ENCODE measurements at regions not wholly inside any gene's neighbourhood (a gene's known extent, or its start where the extent isn't known, plus 50 kb on each side); places are given as distances from the start of the nearest gene placed in this dataset.

GRCh38 chr1:56301791-56302190 lies 277.6 kb downstream of the PLPP3 start:
- H3K4me2 ChIP-seq (ENCODE audit: low read length): peak overlapping the region; percentile 19
- no peaks in the 10 kb centered on the region for H3K36me3 ChIP-seq (ENCODE audit: insufficient read depth, low read length)
- H3K4me1 ChIP-seq (ENCODE audit: control insufficient read depth, insufficient read depth, low read length): peaks cover 17% of the 10 kb centered on the region
- no peak overlapping the region for H3K4me3 ChIP-seq (ENCODE audit: low read length)
- no peak overlapping the region for H3K9ac ChIP-seq (ENCODE audit: low read depth, low read length)
- no peaks in the 10 kb centered on the region for H3K27me3 ChIP-seq (ENCODE audit: control insufficient read depth, insufficient read depth, low read length)
- H3K9me3 ChIP-seq (replicated peaks; ENCODE audit: low read length): no peaks in the 10 kb centered on the region

- Histone ChIP-seq H3K27me3 (ENCODE audit: control insufficient read depth, insufficient read depth, low read length) (no peaks in the 10 kb centered on the region), H3K36me3 (ENCODE audit: insufficient read depth, low read length) (no peaks in the 10 kb centered on the region), H3K4me3 (ENCODE audit: low read length) (no peak overlapping the region), H3K4me2 (ENCODE audit: low read length) (no peak overlapping the region), H3K9me3 (replicated peaks; ENCODE audit: low read length) (no peaks in the 10 kb centered on the region), H3K9ac (ENCODE audit: low read depth, low read length) (no peak overlapping the region), H3K4me1 (ENCODE audit: control insufficient read depth, insufficient read depth, low read length) (peaks cover 17% of the 10 kb centered on the region)
These were observed 278.5 kb downstream of the PLPP3 start for GRCh38 chr1:56300836-56301235.

- Histone ChIP-seq H3K4me1 (ENCODE audit: control insufficient read depth, insufficient read depth, low read length) (peaks cover 17% of the 10 kb centered on the region), H3K9ac (ENCODE audit: low read depth, low read length) (no peak overlapping the region), H3K36me3 (ENCODE audit: insufficient read depth, low read length) (no peaks in the 10 kb centered on the region), H3K27me3 (ENCODE audit: control insufficient read depth, insufficient read depth, low read length) (no peaks in the 10 kb centered on the region), H3K9me3 (replicated peaks; ENCODE audit: low read length) (no peaks in the 10 kb centered on the region), H3K4me2 (ENCODE audit: low read length) (no peak overlapping the region), H3K4me3 (ENCODE audit: low read length) (no peak overlapping the region)
These were observed 280.5 kb downstream of the PLPP3 start for GRCh38 chr1:56298866-56299265.

- Histone ChIP-seq H3K27me3 (ENCODE audit: control insufficient read depth, insufficient read depth, low read length) (no peaks in the 10 kb centered on the region), H3K9ac (ENCODE audit: low read depth, low read length) (no peak overlapping the region), H3K4me2 (ENCODE audit: low read length) (no peak overlapping the region), H3K9me3 (replicated peaks; ENCODE audit: low read length) (no peaks in the 10 kb centered on the region), H3K4me1 (ENCODE audit: control insufficient read depth, insufficient read depth, low read length) (peaks cover 17% of the 10 kb centered on the region), H3K36me3 (ENCODE audit: insufficient read depth, low read length) (no peaks in the 10 kb centered on the region), H3K4me3 (ENCODE audit: low read length) (no peak overlapping the region)
These were observed 281.5 kb downstream of the PLPP3 start for GRCh38 chr1:56297904-56298303.

GRCh38 chr1:56297208-56297607 lies 282.2 kb downstream of the PLPP3 start:
- H3K36me3 ChIP-seq (ENCODE audit: insufficient read depth, low read length): no peaks in the 10 kb centered on the region
- H3K4me1 ChIP-seq (ENCODE audit: control insufficient read depth, insufficient read depth, low read length): peaks cover 10% of the 10 kb centered on the region
- no peak overlapping the region for H3K9ac ChIP-seq (ENCODE audit: low read depth, low read length)
- no peaks in the 10 kb centered on the region for H3K27me3 ChIP-seq (ENCODE audit: control insufficient read depth, insufficient read depth, low read length)
- H3K4me2 ChIP-seq (ENCODE audit: low read length): no peak overlapping the region
- H3K9me3 ChIP-seq (replicated peaks; ENCODE audit: low read length): no peaks in the 10 kb centered on the region
- H3K4me3 ChIP-seq (ENCODE audit: low read length): no peak overlapping the region

GRCh38 chr1:56295949-56296929 lies 283.1 kb downstream of the PLPP3 start:
- peaks cover under 1% of the 10 kb centered on the region for H3K4me1 ChIP-seq (ENCODE audit: control insufficient read depth, insufficient read depth, low read length)
- no peaks in the 10 kb centered on the region for H3K27me3 ChIP-seq (ENCODE audit: control insufficient read depth, insufficient read depth, low read length)
- no peaks in the 10 kb centered on the region for H3K9me3 ChIP-seq (replicated peaks; ENCODE audit: low read length)
- no peak overlapping the region for H3K4me3 ChIP-seq (ENCODE audit: low read length)
- no peaks in the 10 kb centered on the region for H3K36me3 ChIP-seq (ENCODE audit: insufficient read depth, low read length)
- H3K9ac ChIP-seq (ENCODE audit: low read depth, low read length): no peak overlapping the region
- H3K4me2 ChIP-seq (ENCODE audit: low read length): no peak overlapping the region

- Histone ChIP-seq H3K9ac (ENCODE audit: low read depth, low read length) (no peak overlapping the region), H3K4me2 (ENCODE audit: low read length) (no peak overlapping the region), H3K9me3 (replicated peaks; ENCODE audit: low read length) (no peaks in the 10 kb centered on the region), H3K36me3 (ENCODE audit: insufficient read depth, low read length) (no peaks in the 10 kb centered on the region), H3K4me1 (ENCODE audit: control insufficient read depth, insufficient read depth, low read length) (no peaks in the 10 kb centered on the region), H3K27me3 (ENCODE audit: control insufficient read depth, insufficient read depth, low read length) (no peaks in the 10 kb centered on the region), H3K4me3 (ENCODE audit: low read length) (no peak overlapping the region)
These were observed 287.9 kb downstream of the PLPP3 start for GRCh38 chr1:56291374-56291919.

GRCh38 chr1:56289260-56289659 lies 290.1 kb downstream of the PLPP3 start:
- no peaks in the 10 kb centered on the region for H3K36me3 ChIP-seq (ENCODE audit: insufficient read depth, low read length)
- H3K9me3 ChIP-seq (replicated peaks; ENCODE audit: low read length): no peaks in the 10 kb centered on the region
- H3K4me2 ChIP-seq (ENCODE audit: low read length): no peak overlapping the region
- H3K9ac ChIP-seq (ENCODE audit: low read depth, low read length): no peak overlapping the region
- no peaks in the 10 kb centered on the region for H3K27me3 ChIP-seq (ENCODE audit: control insufficient read depth, insufficient read depth, low read length)
- H3K4me1 ChIP-seq (ENCODE audit: control insufficient read depth, insufficient read depth, low read length): no peaks in the 10 kb centered on the region
- no peak overlapping the region for H3K4me3 ChIP-seq (ENCODE audit: low read length)

- Histone ChIP-seq H3K27me3 (ENCODE audit: control insufficient read depth, insufficient read depth, low read length) (no peaks in the 10 kb centered on the region), H3K36me3 (ENCODE audit: insufficient read depth, low read length) (no peaks in the 10 kb centered on the region), H3K9ac (ENCODE audit: low read depth, low read length) (no peak overlapping the region), H3K4me1 (ENCODE audit: control insufficient read depth, insufficient read depth, low read length) (no peaks in the 10 kb centered on the region), H3K9me3 (replicated peaks; ENCODE audit: low read length) (no peaks in the 10 kb centered on the region), H3K4me2 (ENCODE audit: low read length) (no peak overlapping the region), H3K4me3 (ENCODE audit: low read length) (no peak overlapping the region)
These were observed 291.6 kb downstream of the PLPP3 start for GRCh38 chr1:56287721-56288120.

GRCh38 chr1:56286956-56287355 lies 292.4 kb downstream of the PLPP3 start:
- Histone ChIP-seq H3K4me2 (ENCODE audit: low read length) (no peak overlapping the region), H3K9ac (ENCODE audit: low read depth, low read length) (no peak overlapping the region), H3K4me1 (ENCODE audit: control insufficient read depth, insufficient read depth, low read length) (no peaks in the 10 kb centered on the region), H3K36me3 (ENCODE audit: insufficient read depth, low read length) (no peaks in the 10 kb centered on the region), H3K27me3 (ENCODE audit: control insufficient read depth, insufficient read depth, low read length) (no peaks in the 10 kb centered on the region), H3K4me3 (ENCODE audit: low read length) (no peak overlapping the region), H3K9me3 (replicated peaks; ENCODE audit: low read length) (no peaks in the 10 kb centered on the region)

GRCh38 chr1:56286506-56286905 lies 292.9 kb downstream of the PLPP3 start:
- no peaks in the 10 kb centered on the region for H3K36me3 ChIP-seq (ENCODE audit: insufficient read depth, low read length)
- H3K4me2 ChIP-seq (ENCODE audit: low read length): no peak overlapping the region
- no peak overlapping the region for H3K9ac ChIP-seq (ENCODE audit: low read depth, low read length)
- H3K27me3 ChIP-seq (ENCODE audit: control insufficient read depth, insufficient read depth, low read length): no peaks in the 10 kb centered on the region
- no peak overlapping the region for H3K4me3 ChIP-seq (ENCODE audit: low read length)
- H3K4me1 ChIP-seq (ENCODE audit: control insufficient read depth, insufficient read depth, low read length): no peaks in the 10 kb centered on the region
- no peaks in the 10 kb centered on the region for H3K9me3 ChIP-seq (replicated peaks; ENCODE audit: low read length)
